ENCODE measurements at regions not wholly inside any gene's neighbourhood (a gene's known extent, or its start where the extent isn't known, plus 50 kb on each side); places are given as distances from the start of the nearest gene placed in this dataset.

GRCh38 chr10:88066876-88067275, 203.5 kb downstream of the PTEN start:
- FAIRE-seq (no peak), DNase-seq (ENCODE audit: low read depth in 1 of 2, low spot score in 2 of 2) (no peak)
- H3K27ac ChIP-seq (ENCODE audit: low read depth, low read length): no peak overlapping the region
- no peak overlapping the region for H2BK15ac ChIP-seq (ENCODE audit: low read length)
- CTCF ChIA-PET (ENCODE audit: partially characterized antibody): interaction anchor here (0.6 kb wide), 2 partner anchors 268 to 359 kb away, joined by 3 read pairs; no protein-coding TSS in a partner anchor
- H3K56ac ChIP-seq (replicated peaks; ENCODE audit: insufficient read length, low read depth, low read length): no peak overlapping the region
- H3K4me3 ChIP-seq (ENCODE audit: extremely low read depth in 1 of 4, insufficient read depth in 2 of 4, low read depth in 3 of 4, low read length in 4 of 4): no peak overlapping the region
- no peak overlapping the region for H2AFZ ChIP-seq (ENCODE audit: low read length)
- 91% methylated on average over 6 of the region's 6 CpGs; no CpG with 5 or more reads in 1 of the 2 experiments for WGBS, 2 experiments (ENCODE audit: extremely low coverage in 1 of 2, insufficient coverage in 1 of 2, insufficient read length in 1 of 2, insufficient replicate concordance in 2 of 2, low coverage in 1 of 2, low lambda C conversion rate in 2 of 2, missing lambda C conversion rate in 1 of 2)
- no peak overlapping the region for H3K18ac ChIP-seq (ENCODE audit: extremely low read depth, low read length)
- H3K79me1 ChIP-seq (ENCODE audit: low read depth, low read length): no peaks in the 10 kb centered on the region
- H3K4ac ChIP-seq (replicated peaks; ENCODE audit: insufficient read length, low read depth, low read length): no peak overlapping the region
- H2BK20ac ChIP-seq (ENCODE audit: low read length): no peak overlapping the region
- H2BK5ac ChIP-seq (ENCODE audit: low read depth, low read length): no peak overlapping the region
- no peak overlapping the region for H3K14ac ChIP-seq (ENCODE audit: insufficient read length)
- H3K9ac ChIP-seq (replicated peaks in 1 of 4; ENCODE audit: extremely low read depth in 1 of 4, low read depth in 3 of 4, low read length in 3 of 4): no peak overlapping the region
- no peak overlapping the region for H4K8ac ChIP-seq (ENCODE audit: extremely low read depth, insufficient read depth, low read length)
- no peak overlapping the region for H3K4me2 ChIP-seq (ENCODE audit: insufficient read depth in 1 of 2, low read depth in 2 of 2, low read length in 2 of 2)
- H4K5ac ChIP-seq (ENCODE audit: insufficient read length, low read depth, low read length): no peak overlapping the region
- H3K36me3 ChIP-seq (ENCODE audit: control insufficient read depth in 2 of 4, insufficient read depth in 4 of 4, low read length in 3 of 4): no peaks in the 10 kb centered on the region
- no peak overlapping the region for H2BK12ac ChIP-seq (ENCODE audit: low read depth, low read length)
- H3K23me2 ChIP-seq (ENCODE audit: low read depth, low read length): no peaks in the 10 kb centered on the region
- H3K23ac ChIP-seq (ENCODE audit: insufficient read length): no peak overlapping the region
- H4K91ac ChIP-seq (replicated peaks; ENCODE audit: insufficient read length, low read length): no peak overlapping the region
- no peaks in the 10 kb centered on the region for H4K20me1 ChIP-seq (replicated peaks in 1 of 2; ENCODE audit: control insufficient read depth in 1 of 2, insufficient read depth in 2 of 2, low read length in 2 of 2)
- H3K79me2 ChIP-seq (ENCODE audit: control insufficient read depth in 1 of 2, insufficient read depth in 2 of 2, low read length in 2 of 2): no peaks in the 10 kb centered on the region
- H2AK5ac ChIP-seq (ENCODE audit: low read depth, low read length): no peak overlapping the region
- POLR2A ChIA-PET (ENCODE audit: partially characterized antibody): interaction anchor here (0.6 kb wide), 1 partner anchor 119 kb away, joined by 3 read pairs; no protein-coding TSS in a partner anchor
- no peak for TF ChIP-seq SAP30 (IDR thresholded peaks at IDR 0.05; ENCODE audit: insufficient read depth, insufficient replicate concordance, low read length)
- TF ChIP-seq ASH2L (IDR thresholded peaks at IDR 0.05; ENCODE audit: low read length): no peak
- TF ChIP-seq BCL11A (IDR thresholded peaks at IDR 0.05; ENCODE audit: low read depth in 2 of 2, low read length in 2 of 2): no peak
- no peak for TF ChIP-seq HDAC2 (IDR thresholded peaks at IDR 0.05; ENCODE audit: borderline replicate concordance in 1 of 2, low read depth in 2 of 2, low read length in 2 of 2)
- no peaks in the 10 kb centered on the region for H3K9me3 ChIP-seq (ENCODE audit: insufficient read depth in 2 of 2, low read depth in 1 of 2, low read length in 1 of 2)
- no peak overlapping the region for H2BK120ac ChIP-seq (replicated peaks; ENCODE audit: low read depth, low read length)
- no peaks in the 10 kb centered on the region for H3K27me3 ChIP-seq (replicated peaks in 1 of 4; ENCODE audit: control insufficient read depth in 3 of 4, extremely low read depth in 1 of 4, insufficient read depth in 3 of 4, low read length in 3 of 4)
- no peaks in the 10 kb centered on the region for H3K4me1 ChIP-seq (replicated peaks in 1 of 4; ENCODE audit: control insufficient read depth in 3 of 4, insufficient read depth in 4 of 4, low read length in 3 of 4)

All from H1 (cell line).